GF-D8 (cell line): ENCODE measurements at regions not wholly inside any gene's neighbourhood (a gene's known extent, or its start where the extent isn't known, plus 50 kb on each side); places are given as distances from the start of the nearest gene placed in this dataset.
"Not testable (repeated sequence)": the region's sequence is repeated elsewhere in the genome, so short reads cannot be mapped to it uniquely, and the experiment has no call there.

Experiments used
- DNase-seq: peaks from one replicate; lab custom pipeline; 2025; lab: John Stamatoyannopoulos, UW

DNA sequence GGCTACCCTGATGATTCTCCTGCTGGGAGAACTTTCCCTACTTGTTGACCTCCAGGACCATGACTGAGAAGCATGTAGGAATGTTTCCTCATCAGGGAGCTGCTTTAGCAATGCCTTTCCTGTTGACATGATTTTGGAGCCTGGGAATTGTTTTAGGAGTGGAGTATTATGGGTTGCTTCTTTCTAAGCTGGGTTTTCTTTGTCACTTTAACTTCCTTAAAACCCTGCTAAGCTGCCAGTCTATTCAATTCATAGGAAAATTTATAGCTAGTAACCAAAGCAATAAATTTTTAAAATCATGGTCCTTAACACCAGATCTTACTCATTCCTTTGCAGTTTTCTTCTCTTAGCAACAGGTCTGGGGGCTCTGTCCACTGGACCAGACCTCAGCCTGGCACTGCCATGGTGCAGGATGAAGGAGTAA, 125.6 kb upstream of the TACR1 start:
- no peak for DNase-seq

DNA sequence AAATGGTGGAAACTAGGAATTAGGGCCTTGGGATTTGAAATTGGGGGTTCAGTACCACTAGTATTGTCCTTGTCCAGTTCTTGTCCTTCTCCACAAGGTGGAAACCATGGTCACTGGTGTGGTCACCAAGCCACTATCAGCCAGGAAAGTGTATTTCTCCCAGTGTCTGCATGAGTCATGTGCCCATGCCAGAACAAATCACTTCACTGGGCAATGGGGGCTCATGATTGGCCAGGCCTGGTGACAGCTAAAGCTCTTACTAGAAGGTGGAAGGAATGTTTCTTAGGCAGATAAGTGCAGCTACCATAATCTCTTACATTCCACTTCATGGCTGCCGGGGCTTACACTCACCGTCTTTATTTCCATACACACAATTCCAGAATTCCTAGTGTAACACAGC, 124.8 kb upstream of the TACR1 start:
- no peak for DNase-seq

DNA sequence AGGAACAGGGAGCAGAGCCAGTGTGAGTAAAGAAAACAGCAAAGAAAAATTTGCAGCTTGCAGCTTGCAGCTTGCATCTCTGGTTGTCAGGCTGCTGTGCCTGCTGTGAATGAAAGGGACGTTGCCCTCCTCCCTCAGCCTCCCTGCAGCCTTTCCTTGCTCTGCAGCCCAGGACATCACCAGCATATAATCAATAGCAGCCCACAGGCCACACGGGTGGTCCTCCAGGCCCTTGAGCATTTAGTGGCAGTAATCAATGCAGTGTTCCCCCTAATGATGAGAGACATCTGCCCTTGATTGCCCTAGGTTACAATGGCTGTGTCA, 122.2 kb upstream of the TACR1 start:
- no peak for DNase-seq

DNA sequence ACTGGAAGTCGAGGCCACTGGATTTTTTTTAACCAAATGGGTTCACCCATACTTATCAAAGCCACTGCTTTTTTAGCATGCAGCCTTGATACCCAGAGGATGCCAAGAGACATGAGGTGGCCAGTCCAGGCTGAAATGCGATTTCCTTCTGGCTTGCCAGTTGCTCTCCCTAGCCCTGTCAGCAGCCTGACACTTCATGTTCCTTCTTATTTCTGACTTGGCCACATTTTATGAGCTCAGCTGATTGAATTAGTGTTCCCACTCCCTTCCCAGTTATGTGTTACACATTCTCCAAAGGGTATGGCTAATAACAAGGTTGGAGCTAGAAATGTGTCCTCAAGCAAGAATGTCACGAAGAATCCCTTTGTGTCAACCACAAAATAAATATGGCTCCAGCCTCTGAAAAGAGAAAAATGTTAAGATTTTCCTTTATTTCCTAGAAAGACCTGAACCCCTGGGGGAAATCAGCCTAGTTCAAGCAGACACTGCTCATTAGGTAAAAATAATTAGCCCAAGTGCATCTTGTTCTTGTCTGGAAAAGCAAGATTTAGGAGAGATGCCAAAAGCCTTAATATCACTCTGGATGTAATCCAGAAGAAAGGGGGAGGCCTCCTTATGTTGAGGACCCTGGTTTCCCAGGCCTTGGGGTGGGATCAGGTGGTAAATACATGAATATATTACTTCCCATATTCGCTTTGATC, 121.7 kb upstream of the TACR1 start:
- DNase-seq, result no peak

DNA sequence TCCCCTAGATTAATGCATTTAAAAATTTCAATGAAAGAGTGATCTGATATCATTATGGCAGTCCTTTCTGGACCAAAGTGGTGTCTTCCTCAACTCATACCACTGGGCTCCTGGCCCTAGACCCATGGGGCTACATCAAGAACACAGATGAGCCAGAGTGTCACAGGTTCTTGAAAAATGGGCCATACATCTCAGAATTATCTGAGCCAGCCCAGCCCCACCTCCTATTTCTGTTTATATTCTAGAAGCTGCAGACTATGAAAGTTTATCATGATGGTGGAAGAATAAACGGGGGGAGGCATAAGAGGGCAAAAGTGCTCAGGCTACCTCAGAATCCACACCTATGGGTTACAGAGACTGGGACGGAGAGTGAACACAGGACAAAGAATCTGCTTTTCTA, 120.6 kb upstream of the TACR1 start:
- DNase-seq, result no peak

DNA sequence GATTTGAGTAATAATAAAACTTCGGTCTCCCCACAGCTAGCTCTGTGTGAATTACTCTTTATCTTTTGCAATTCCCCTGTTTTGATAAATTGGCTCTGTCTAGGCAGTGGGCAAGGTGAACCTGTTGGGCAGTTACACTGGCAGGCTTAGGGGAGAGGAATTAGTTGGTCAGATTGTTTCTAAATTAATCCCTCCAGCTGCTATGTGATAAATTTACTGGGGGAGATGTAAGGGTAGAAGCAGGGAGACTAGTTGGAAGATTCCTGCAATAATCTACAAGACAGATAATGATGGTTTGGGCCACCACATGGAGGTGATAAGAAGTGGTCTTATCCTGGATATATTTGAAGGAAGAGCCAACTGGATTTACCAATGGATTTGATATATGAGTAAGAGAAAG, 118.5 kb upstream of the TACR1 start:
- DNase-seq, result no peak

DNA sequence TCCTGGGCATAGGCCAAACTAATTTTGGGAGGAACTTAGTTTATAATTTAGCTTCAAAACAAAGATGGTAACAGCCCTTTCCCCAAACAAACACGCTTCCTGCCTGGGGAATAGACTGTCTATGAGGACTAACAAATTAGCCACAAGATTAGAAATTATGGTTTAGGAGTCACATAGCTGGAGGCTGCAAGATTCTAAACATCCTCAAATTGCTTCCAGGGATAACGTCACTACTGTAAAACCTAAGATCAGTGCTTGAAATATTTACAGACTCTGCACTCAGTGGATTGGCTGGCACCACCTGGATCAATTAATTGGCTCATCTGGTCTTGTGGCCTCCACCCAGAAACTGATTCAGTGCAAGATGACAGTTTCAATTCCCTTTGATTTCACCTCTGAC, 118.0 kb upstream of the TACR1 start:
- no peak for DNase-seq

DNA sequence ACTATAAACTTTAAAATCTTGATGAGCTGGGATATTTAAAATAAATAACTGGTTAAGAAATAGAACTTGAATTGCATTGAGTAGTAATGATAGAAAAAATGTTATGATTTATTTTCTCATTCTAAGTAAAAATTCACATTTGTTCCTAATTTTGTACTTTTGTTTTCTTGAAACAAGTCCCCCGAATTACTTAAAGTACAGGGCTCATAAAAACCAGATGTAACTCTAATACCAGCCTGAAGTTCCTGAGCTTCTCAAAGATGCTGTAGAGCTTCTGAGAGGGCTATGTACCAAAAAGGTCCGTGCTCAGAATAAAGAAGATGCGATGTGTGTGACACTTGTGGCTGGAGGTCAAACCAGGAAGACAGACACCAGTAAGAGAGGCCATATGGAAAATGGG, 116.1 kb upstream of the TACR1 start:
- no peak for DNase-seq

DNA sequence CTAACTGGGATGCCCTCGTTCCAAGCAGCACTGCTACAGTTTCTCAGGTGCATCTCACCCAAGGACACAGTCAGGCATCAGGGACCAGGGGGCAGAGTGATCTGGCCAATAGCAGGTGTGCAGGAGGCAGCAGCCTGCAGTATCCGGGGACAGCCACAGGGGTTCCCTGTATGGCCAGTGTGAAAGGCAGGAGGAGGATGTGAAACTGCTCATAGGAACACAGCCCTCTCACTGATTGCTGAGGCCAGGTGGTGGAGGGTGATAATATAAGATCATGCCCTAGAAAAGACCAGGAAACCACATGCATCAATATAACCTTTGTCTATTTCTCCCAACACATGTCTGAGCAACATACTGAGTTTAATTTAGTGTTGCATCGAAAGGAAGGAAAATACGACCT, 112.7 kb upstream of the TACR1 start:
- DNase-seq, result no peak

DNA sequence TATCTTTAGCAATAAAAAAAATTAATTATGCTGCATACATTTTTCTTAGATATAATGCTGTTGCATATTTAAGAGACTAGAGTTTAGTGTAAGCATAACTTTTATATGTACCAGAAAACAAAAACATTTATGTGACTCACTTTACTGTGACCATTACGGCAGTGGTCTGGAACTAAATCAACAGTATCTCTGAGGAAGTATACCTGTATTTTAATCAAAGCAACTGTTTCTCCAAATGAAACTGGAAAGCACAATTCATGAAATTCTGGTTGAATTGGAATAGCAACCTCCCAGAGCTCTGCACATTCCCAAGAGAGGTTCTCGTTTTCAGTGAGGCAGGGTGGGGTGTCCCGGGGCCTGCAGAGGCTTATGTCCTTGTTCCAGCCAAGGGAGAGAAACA, 112.2 kb upstream of the TACR1 start:
- no peak for DNase-seq

DNA sequence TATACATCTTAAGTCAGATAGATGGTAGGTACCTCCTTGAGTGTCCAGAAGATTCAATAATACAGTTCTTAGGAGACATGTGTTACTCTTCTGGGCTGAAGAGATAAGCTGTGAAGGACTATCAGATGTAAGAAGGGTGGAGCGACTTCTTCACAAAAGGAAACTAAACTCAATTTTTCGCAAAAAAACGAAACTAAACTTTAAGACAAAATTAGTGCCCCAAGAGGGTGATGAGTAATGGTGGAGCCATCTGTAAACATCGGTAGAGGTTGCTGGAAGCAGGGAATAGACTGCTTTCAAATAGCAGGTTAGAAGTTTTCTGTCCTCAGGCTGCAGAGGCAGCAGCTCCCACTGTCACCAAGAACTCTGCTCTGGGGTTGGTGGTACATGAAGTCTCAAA, 111.6 kb upstream of the TACR1 start:
- DNase-seq, result no peak

DNA sequence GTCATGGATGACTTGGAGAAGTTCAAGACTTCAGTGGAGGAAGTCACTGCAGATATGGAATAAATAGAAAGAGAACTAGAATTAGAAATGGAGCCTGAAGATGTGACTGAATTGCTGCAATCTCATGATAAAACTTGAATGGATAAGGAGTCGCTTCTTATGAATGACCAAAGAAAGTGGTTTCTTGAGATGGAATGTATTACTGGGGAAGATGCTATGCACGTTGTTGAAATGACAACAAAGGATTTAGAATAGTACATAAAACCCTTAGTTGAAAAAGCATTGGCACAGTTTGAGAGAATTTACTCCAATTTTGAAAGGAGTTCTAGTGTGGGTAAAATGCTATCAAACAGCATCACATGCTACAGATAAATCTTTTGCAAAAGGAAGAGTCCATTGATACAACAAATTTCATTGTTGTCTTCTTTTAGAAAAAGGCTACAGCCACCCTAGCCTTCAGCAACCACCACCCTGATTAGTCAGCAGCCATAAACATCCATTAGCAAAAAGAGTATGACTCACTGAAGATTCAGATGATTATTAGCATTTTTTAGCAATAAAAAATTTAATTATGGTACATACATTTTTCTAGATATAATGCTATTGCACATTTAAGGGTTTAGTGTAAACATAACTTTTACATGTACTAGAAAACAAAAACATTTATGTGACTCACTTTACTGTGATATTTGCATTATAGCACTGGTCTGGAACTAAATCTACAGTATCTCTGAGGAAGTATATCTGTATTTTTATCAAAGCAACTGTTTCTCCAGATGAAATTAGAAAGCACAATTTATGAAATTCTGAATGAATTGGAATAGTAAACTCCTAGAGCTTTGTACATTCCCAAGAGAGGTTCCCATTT, 110.5 kb upstream of the TACR1 start:
- DNase-seq, result no peak

DNA sequence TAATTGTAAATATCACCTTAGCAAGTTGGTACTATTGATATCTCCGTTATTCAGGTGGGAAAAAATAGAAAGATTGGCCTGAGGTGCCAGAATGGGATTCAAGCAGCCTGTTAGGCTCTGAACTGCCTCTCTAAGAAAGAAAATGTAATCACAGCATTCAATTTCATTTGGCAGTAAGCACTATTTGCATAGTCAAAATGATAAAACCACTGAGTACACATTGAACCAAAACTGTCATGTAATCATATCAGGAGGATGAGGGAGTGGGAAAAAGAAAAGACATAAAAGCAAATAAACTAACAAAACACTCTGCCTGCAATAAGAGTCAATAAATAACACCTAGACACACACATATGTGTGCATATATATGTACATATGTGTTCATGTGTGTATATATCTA, 103.9 kb upstream of the TACR1 start:
- no peak for DNase-seq

DNA sequence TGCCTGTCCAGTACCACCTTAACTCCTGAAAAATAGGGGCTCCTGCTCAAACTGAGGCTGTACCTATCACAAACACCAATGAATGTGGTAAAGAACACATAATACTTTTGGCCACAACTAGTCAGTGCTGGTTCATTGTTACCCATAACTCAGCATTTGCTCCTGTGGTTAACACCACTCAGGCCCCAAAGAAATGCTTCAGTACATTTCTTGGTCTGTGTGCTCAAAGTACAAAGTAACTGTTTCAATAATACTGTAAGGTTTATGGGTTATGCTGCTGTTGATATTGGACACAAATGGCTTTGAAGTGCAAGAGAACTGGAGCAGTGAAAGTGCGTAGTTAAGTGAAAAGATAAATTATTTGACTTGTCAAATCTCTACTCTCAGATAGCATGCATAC, 95.0 kb upstream of the TACR1 start:
- DNase-seq, result no peak

DNA sequence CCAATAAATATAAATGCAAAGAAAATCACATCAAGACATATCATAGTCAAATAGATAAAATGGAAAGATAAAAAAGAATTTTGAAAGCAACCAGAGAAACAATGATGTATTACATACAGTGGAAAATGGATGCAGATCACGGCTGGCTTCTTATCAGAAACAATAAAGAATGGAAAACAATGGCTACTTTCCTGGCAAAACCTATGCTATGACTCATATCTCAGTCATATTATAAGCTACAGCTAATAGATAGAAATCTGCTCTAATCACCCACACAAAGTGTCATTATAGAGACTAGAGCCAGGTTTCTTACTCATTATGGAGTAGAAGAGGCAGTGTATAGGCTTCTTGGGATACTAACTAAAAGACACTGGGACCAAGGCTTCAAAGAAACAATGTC, 93.5 kb upstream of the TACR1 start:
- no peak for DNase-seq

DNA sequence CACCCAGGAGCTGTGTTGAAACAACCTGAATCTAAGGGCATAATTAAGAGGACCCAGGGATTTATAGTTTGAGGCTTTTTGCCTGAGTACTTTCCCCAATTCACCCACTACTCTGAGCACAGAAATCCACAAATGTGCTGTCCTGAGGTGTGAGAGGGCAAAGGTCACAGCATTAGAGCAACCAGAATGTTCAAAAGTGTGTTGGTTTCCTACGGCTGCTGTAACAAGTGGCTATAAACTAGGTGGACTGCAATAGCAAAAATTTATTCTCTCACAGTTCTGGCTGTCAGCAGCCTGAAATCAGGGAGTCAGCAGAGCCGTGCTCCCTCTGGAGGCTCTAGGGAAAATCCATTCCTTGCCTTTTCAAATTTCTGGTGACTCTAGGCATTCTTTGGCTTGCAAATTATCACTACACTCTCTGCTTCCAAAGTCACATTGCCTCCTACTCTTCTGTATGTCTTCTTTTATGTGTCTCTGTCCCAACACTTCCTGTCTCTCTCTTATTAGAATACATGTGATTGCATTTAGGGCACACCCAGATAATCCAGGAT, 91.4 kb upstream of the TACR1 start:
- no peak for DNase-seq

DNA sequence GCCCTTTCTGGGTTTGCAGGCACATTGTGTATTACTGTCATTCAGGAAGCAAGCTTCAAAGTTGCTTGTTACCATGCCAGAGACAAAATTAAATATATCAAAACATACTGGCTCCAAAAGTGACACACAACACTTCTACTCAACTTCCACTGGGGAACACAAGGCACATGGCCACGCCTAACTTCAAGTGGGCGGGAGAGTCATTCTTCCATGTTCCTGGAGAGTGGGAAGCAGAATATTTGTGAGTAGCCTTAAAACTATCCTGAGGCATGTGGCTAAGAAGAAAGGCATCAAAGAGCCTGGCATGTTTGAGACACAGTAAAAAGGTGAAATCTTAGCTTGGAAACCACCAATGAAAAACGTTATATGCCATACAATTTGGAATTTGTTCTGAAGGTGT, 90.5 kb upstream of the TACR1 start:
- DNase-seq, result no peak

DNA sequence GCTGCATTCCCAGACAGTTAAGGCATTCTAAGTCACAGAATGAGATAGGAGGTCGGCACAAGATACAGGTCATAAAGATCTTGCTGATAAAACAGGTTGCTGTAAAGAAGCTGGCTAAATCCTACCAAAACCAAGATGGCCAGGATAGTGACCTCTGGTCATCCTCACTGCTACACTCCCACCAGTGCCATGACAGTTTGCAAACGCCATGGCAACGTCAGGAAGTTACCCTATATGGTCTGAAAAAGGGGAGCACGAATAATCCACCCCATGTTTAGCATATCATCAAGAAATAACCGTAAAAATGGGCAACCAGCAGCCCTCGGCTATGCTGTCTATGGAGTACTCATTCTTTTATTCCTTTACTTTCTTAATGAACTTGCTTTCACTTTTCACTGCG, 89.9 kb upstream of the TACR1 start:
- not testable (repeated sequence) for DNase-seq

DNA sequence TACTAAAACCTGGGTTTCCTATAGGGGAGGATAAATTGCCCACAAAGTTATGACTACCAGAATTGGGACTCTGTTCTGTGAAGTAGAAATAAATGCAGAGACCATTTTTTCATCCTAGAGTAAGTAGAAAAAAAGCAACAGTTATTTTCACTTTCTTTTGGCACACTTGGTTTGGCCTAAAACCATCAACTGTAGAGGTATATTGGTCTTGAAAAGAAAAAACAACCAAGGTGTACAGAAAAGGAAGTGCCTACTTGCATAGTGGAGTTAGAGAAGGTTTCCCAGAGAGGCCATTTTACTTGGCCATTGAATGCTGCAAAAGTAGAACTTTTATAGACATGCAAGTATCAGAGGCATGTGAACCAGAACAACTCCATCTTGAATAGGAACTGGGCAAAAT, 89.4 kb upstream of the TACR1 start:
- no peak for DNase-seq

DNA sequence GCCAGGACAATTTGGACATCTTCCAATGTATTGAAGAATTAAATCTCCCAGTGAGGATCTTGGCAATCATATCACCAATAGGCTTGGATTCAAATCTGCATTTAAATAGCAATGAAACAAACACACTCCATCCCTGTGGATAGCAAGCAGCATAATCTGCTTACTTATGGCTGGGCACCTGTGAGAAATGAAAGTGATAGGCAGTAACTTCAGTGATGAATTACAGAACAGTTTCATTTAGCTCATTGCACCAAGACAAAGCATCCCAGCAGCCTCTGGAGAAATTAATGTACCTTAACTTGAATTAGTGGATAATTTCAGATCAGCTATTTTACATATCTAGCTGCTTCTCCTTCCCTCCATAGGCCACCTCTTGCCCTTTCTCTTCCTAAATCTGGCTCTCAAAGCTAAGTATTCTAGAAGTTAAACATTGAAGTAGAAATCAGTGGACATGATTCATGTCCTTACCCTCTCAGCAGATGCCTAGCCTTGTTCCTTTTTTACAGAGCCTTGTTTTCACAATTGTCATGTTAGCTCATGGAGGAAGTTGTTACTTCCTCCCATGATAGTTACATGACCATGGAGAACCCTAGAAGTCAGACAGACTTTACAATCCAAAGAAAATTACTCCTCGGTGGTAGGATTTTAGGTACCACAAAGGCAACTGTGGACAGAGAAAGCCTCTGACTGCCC, 88.5 kb upstream of the TACR1 start:
- DNase-seq, result no peak

DNA sequence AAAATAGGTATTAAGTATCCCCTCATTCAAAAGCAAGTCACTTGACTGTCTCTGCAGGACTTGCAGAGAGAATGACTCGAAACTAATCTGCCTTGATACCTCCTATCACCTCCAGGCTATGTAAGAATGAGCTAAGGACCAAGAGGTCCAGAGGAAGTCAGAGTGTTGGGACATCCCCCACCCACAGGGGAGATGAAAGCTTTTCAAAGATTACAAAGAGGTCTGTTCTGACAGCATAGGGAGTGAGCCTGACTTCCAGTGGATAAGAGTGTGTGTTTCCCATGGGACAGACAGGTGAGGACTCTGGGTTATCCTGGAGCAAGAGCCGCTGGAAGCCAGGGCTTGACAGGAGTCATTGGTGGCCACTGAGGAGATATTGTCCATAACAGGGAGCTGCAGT, 85.0 kb upstream of the TACR1 start:
- DNase-seq, result no peak

DNA sequence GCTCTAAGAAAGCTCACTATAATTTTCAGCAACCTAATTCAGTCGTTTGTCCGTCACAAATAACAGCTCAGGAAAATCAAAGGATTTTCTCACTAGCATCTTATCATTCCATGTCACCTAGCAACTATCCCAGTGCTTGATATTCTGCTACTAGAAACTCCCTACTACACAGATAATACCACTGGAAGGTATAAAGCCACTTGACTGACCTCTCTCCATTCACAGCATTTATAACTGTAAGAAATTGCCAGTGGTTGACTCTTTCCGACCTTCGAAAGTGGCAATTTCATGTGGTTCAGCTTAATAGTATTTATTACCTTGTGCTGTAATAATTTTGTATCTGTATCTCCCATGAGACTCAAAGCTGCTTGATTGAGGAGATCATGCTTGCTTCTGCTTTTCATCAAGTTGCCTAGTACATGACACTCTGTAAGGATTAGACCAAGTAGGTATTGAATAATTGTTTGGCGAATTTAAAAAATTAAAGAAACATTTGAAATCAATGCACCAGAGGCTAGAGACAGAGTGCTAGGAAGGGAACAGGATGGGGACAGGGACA, 79.6 kb upstream of the TACR1 start:
- no peak for DNase-seq

DNA sequence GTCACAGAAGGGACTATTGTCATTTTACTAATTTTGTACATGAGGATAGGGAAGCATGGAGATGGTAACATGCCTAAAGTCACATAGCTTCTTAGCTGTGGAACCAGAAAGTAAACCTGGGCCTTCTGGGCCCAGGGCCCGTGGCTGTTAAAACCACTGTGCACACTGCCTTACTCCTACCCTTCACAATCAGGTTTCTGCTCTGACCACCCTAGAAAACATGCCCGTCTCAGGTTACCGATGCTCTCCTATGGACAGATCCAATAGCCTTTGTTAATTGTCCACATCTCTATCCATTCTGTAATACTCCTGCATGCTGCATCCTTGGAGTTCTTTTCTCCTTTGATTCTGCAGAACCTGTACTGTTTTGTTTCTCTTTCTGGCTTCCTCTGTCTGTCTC, 79.0 kb upstream of the TACR1 start:
- DNase-seq, result no peak
